ENCODE measurements at regions not wholly inside any gene's neighbourhood (a gene's known extent, or its start where the extent isn't known, plus 50 kb on each side); places are given as distances from the start of the nearest gene placed in this dataset.

DNA sequence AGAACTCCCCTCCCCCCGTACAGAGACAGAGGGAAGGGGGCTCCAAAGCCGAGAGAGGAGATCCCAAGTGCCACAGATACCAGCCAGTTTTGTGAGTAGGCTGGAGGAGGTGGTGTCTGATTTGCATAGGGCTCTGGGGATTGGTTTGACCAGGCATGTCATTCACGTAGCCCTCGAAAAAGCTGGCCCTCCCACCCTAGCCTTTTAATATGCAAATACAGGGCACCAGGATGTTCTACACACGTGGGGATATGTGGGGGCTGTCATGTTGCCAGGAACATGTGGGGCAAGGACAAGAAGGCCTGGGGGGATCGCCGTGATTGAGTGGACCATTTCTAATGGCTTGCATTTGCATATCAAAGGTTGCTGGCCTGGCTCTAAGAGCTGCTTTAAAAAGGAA lies 272.9 kb downstream of the PPP1R2C start:
- TF ChIP-seq CTCF (IDR thresholded peaks at IDR 0.05; ENCODE audit: insufficient read depth, missing control alignments) = no peak
- FAIRE-seq (no peak), DNase-seq (ENCODE audit: insufficient read length, low spot score) (no peak)

DNA sequence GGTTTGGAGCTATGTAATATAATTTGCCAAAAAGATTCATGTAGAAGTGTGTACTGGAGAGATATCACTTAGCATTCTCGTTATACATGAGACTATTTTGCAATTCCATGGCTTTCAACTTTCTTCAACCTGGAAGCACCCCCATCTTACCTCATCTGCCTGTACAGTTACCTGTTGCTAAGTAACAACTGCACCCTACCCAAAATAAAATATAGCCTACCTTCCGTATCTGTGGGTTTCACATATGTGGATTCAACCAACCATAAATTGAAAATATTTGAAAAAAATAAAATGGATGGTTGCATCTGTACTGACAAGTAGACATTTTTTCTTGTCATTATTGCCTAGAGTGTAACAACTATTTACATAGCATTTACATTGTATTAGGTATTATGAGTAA lies 278.3 kb downstream of the PPP1R2C start:
- no peak for DNase-seq (ENCODE audit: insufficient read length, low spot score)
- no peak for FAIRE-seq
- no peak for TF ChIP-seq CTCF (IDR thresholded peaks at IDR 0.05; ENCODE audit: insufficient read depth, missing control alignments)

DNA sequence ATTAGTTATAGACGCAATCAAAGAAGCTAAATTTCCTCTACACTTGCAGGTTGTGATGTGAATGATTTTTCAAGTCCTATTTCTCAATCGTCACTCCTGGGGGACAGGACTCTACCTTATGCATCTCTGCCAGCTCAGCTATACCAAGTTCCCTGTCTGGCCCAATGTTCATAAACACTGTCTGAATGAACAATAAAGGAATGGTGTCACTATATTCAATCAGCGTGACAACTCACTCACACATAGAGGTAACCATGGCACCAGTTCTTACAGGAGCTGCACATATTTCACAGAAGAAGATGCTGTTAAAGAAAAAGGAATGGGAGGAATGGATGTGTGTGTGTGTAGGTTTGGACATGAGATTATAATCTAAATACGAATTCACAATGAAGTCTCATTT lies 280.6 kb downstream of the PPP1R2C start:
- DNase-seq (ENCODE audit: insufficient read length, low spot score) (no peak), FAIRE-seq (no peak)
- no peak for TF ChIP-seq CTCF (IDR thresholded peaks at IDR 0.05; ENCODE audit: insufficient read depth, missing control alignments)

DNA sequence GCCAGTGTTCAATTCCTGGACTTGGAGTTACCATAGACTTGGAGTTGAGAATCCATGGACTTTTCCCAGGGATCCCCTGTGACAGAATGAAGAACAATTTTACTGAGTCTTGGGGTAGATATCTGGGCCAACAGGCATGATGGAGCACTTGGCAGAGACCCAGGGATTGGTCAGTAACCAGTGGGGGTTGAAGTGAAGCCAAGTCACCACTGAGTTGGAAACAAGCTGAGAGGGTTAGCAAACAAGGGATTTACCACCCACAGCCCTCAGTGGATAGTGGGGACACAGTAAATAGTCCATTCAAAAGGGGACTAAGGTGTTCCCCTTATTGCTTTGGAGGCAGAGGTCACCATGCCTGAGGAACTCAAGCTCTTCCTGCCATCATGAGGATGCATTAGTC lies 281.7 kb downstream of the PPP1R2C start:
- no peak for FAIRE-seq
- DNase-seq (ENCODE audit: insufficient read length, low spot score) = no peak
- no peak for TF ChIP-seq CTCF (IDR thresholded peaks at IDR 0.05; ENCODE audit: insufficient read depth, missing control alignments)

DNA sequence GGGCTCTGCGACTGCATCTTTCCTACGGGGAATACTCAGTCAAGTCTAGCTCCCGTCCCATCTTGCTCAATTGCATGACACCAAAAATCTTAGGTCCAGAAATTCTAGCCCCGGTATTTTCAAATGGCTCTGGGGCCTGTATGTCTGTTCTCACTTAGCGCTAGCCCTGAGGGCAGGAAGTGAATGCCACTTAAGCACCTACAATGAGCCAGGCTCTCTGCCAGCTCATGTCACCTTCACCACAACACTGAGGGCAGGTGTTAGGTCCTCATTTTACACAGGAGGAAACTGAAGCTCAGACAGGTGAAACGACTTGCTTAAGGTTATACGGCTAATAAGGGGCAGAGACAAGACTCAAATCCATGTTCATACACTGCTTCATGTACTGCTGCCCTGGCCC lies 282.8 kb downstream of the PPP1R2C start:
- no peak for TF ChIP-seq CTCF (IDR thresholded peaks at IDR 0.05; ENCODE audit: insufficient read depth, missing control alignments)
- no peak for DNase-seq (ENCODE audit: insufficient read length, low spot score)
- no peak for FAIRE-seq

- FAIRE-seq (no peak), DNase-seq (ENCODE audit: insufficient read length, low spot score) (no peak)
- TF ChIP-seq CTCF (IDR thresholded peaks at IDR 0.05; ENCODE audit: insufficient read depth, missing control alignments) = no peak
Measured at GRCh38 chrX:42491137-42491907, 286.6 kb downstream of the PPP1R2C start.

GRCh38 chrX:42490111-42490510 lies 287.9 kb downstream of the PPP1R2C start:
- FAIRE-seq = no peak
- TF ChIP-seq CTCF (IDR thresholded peaks at IDR 0.05; ENCODE audit: insufficient read depth, missing control alignments) = no peak
- DNase-seq (ENCODE audit: insufficient read length, low spot score) = no peak
